Mucosa of descending colon (tissue), 3 donors: ENCODE measurements at regions not wholly inside any gene's neighbourhood (a gene's known extent, or its start where the extent isn't known, plus 50 kb on each side); places are given as distances from the start of the nearest gene placed in this dataset.
"Not testable (repeated sequence)": the region's sequence is repeated elsewhere in the genome, so short reads cannot be mapped to it uniquely, and the experiment has no call there.

Source experiments
- ATAC-seq: fragments of 200-7000 bp; cut with Tn5 transposase; one replicate; pipeline ENCODE4 v1.9.1; 2020; ENCODE audit warnings: mild to moderate bottlenecking, moderate library complexity
- DNase-seq, 3 donors: peaks; one replicate each; pipeline ENCODE4 v3.0.0-alpha.2; 2020
- H3K36me3 ChIP-seq: fragments of 200-600 bp; one replicate; pipeline ENCODE4 v1.8.0; 2021; ENCODE audit warnings: low read depth, mild to moderate bottlenecking
- H3K4me1 ChIP-seq: fragments of 200-600 bp; one replicate; pipeline ENCODE4 v1.8.0; 2021; ENCODE audit warnings: low read depth, mild to moderate bottlenecking
- H3K4me3 ChIP-seq: fragments of 200-600 bp; one replicate; pipeline ENCODE4 v1.8.0; 2021; ENCODE audit warnings: mild to moderate bottlenecking
- H3K9me3 ChIP-seq: fragments of 200-600 bp; one replicate; pipeline ENCODE4 v1.8.0; 2021; ENCODE audit warnings: mild to moderate bottlenecking
- intact Hi-C, 2 donors: fragments of 100-400 bp; cut with DNase I in 1 of 2; cut with micrococcal nuclease in 1 of 2; formaldehyde crosslinking; loops; one replicate each; pipeline versions ENCODE4 v1.11.0 to v1.11.1; 2022; cut with DNase I, micrococcal nuclease
- TF ChIP-seq, protein P1 (sequence below): fragments of 200-600 bp; IDR thresholded peaks from one replicate; pipeline ENCODE4 v1.8.0; 2022; ENCODE audit warnings: antibody characterized with exemption, mild to moderate bottlenecking
- donor health status: DM: no; HTN: no; CAD: no; lungs with moderate emphysema.
- donor health status: DM: no; HTN: no; CAD: no.
- donor health status: DM: no; HTN: yes; CAD: no.

DNA sequence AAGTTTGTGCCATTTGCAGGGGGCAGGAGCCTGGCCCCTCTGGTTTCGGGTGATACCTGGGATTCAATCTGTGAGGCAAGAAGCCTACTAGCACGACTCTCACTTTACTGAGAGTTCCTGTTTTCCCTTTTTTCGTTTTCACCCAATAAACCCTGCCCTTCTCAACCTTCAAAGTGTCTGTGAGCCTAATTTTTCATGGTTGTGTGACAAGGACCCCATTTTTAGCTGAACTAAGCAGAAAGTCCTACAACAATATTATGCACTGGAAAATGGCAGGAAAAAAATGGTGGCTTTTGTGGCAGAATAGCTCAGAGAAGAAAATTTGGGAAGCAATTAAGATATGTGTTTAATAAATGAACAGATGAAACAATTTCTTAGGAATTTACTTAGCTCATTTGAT lies 432.1 kb downstream of the C12orf50 start:
- intact Hi-C loops = no loop called here
- ATAC-seq (no peak), DNase-seq (no peak)
- H3K36me3 ChIP-seq = no peaks in the 10 kb centered on the region
- H3K9me3 ChIP-seq = no peaks in the 10 kb centered on the region
- TF ChIP-seq, protein P1, sequence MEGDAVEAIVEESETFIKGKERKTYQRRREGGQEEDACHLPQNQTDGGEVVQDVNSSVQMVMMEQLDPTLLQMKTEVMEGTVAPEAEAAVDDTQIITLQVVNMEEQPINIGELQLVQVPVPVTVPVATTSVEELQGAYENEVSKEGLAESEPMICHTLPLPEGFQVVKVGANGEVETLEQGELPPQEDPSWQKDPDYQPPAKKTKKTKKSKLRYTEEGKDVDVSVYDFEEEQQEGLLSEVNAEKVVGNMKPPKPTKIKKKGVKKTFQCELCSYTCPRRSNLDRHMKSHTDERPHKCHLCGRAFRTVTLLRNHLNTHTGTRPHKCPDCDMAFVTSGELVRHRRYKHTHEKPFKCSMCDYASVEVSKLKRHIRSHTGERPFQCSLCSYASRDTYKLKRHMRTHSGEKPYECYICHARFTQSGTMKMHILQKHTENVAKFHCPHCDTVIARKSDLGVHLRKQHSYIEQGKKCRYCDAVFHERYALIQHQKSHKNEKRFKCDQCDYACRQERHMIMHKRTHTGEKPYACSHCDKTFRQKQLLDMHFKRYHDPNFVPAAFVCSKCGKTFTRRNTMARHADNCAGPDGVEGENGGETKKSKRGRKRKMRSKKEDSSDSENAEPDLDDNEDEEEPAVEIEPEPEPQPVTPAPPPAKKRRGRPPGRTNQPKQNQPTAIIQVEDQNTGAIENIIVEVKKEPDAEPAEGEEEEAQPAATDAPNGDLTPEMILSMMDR = no peak
- H3K4me3 ChIP-seq = no peak overlapping the region
- no peaks in the 10 kb centered on the region for H3K4me1 ChIP-seq

DNA sequence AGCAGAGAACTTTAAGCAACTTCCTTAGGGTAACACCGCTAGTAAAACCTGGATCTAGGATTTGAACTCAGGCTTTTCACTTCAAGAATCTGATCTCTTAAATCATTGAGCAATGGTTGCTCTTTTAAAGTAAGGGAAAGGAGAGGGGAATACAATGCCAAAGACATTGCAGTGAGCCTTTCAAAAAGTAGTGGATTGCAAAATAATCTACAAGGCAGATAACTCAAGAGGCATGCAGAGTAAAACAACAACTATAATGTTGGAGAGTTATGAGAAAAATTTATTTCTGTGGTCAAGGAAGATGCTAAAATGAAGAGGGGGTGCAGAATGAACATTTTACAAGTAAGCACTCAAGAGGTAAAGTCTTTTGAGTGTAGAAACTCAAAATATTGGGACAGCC lies 432.6 kb downstream of the C12orf50 start:
- DNase-seq (no peak), ATAC-seq (no peak)
- Histone ChIP-seq H3K4me1 (no peaks in the 10 kb centered on the region), H3K9me3 (no peaks in the 10 kb centered on the region), H3K4me3 (no peak overlapping the region), H3K36me3 (no peaks in the 10 kb centered on the region)
- TF ChIP-seq, protein P1 = no peak
- intact Hi-C loops = no loop called here

DNA sequence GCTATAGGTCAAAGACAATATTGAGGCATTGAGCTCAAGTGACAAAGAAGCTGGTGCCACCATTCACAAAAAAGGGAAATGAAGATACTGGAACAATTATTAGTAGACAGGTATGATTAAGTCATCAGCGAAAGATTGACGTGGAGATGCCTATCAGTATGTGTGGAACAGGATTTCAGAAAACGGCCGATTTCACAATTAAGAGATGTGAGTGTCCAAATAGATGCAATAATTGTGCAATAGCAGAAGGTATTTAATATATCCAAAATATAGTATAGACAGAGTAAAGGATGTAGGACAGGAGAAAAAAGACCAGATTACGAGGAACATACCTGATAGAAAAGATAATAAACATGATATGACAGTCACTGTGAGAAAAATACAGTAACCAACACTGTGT lies 433.1 kb downstream of the C12orf50 start:
- Histone ChIP-seq H3K36me3 (no peaks in the 10 kb centered on the region), H3K4me3 (no peak overlapping the region), H3K4me1 (no peaks in the 10 kb centered on the region), H3K9me3 (no peaks in the 10 kb centered on the region)
- TF ChIP-seq, protein P1 = no peak
- no peak for ATAC-seq
- intact Hi-C loops = no loop called here
- DNase-seq = no peak

DNA sequence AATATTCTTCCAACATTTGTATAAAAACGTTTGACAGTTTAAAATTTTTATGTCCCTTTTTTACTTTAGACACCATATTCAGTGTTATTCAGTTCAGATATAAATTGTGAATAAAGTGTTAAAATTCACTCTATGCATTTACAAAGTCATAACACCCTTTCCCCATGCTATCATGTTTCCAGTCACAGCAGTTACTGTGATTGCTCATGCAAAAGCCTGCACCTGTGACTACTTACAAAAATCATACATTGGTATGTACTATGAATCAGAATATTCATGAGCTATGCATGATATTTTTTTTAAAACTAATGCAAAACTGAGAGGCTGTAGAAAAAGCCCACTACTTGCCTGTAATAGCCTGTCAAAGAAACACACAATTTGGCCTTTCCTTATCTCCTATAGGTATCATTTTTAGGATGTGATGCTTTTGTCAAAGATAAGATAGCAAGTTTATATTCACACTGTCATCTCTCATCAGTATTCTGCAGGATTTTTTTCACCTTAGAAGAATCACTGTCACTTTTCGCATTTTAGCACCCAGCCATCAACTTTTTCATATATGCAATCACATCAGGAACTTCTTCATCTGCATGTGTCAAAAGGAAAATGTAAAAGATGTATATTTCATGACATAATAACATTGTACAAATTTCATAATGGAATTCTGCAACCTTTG lies 443.2 kb downstream of the C12orf50 start:
- Histone ChIP-seq H3K36me3 (no peaks in the 10 kb centered on the region), H3K9me3 (no peaks in the 10 kb centered on the region), H3K4me1 (no peaks in the 10 kb centered on the region), H3K4me3 (no peak overlapping the region)
- ATAC-seq = no peak
- TF ChIP-seq, protein P1 = no peak
- intact Hi-C loops = no loop called here
- DNase-seq = no peak

DNA sequence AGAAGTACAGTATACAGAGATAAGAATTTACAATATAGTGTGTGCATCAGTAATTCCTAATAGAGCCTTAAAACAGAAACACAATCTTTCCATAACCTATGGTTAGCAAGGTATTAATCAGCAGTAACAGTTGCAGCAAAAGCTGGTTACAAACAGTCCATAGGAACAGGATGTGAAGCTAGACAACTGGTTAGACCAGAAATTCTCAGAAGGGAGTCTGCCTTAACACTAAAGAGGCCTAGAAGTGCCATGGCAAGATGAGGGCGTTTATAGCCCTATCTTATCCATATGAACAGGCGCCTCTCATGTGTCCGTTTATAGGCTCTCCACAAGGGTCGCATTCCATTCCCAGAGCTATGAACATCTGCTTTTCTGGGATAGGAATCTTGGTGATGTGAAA lies 450.1 kb downstream of the C12orf50 start:
- ATAC-seq, H3K9me3 ChIP-seq, DNase-seq, H3K36me3 ChIP-seq, intact Hi-C loops, H3K4me1 ChIP-seq, H3K4me3 ChIP-seq: not testable (repeated sequence)

DNA sequence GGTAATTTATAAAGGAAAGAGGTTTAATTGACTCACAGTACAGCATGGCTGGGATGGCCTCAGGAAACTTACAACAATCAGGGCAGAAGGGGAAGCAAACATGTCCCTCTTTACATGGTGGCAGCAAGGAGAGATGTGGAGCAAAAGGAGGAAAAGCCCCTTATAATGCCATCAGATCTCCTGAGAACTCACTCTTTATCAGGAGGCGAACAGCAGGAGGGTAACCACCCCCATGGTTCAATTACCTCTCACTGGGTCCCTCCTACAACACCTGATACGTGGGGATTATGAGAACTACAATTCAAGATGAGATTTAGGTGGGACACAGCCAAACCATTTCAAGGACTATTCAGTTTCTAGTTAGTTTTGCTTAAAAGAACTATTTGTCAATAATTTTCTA lies 453.3 kb downstream of the C12orf50 start:
- Histone ChIP-seq H3K9me3 (no peaks in the 10 kb centered on the region), H3K36me3 (no peaks in the 10 kb centered on the region), H3K4me1 (no peaks in the 10 kb centered on the region), H3K4me3 (no peak overlapping the region)
- no peak for ATAC-seq
- intact Hi-C loops = no loop called here
- DNase-seq = no peak
- TF ChIP-seq, protein P1 = no peak

DNA sequence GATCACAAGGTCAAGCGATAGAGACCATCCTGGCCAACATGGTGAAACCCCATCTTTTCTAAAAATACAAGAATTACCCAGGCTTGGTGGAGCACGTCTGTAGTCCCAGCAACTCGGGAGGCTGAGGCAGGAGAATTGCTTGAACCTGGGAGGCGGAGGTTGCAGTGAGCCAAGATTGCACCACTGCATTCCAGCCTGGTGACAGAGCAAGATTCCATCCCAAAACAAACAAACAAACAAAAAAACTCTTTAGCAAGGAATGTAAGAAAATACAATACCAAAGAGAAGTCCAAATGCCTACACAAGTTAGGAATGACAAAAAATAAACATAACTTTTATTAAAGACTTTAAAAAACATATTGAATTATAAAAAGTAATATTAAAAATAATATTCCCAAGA lies 462.3 kb downstream of the C12orf50 start:
- H3K36me3 ChIP-seq, DNase-seq, ATAC-seq, H3K4me3 ChIP-seq, H3K9me3 ChIP-seq, H3K4me1 ChIP-seq, intact Hi-C loops: not testable (repeated sequence)
